ENCODE measurements at regions not wholly inside any gene's neighbourhood (a gene's known extent, or its start where the extent isn't known, plus 50 kb on each side); places are given as distances from the start of the nearest gene placed in this dataset.

DNA sequence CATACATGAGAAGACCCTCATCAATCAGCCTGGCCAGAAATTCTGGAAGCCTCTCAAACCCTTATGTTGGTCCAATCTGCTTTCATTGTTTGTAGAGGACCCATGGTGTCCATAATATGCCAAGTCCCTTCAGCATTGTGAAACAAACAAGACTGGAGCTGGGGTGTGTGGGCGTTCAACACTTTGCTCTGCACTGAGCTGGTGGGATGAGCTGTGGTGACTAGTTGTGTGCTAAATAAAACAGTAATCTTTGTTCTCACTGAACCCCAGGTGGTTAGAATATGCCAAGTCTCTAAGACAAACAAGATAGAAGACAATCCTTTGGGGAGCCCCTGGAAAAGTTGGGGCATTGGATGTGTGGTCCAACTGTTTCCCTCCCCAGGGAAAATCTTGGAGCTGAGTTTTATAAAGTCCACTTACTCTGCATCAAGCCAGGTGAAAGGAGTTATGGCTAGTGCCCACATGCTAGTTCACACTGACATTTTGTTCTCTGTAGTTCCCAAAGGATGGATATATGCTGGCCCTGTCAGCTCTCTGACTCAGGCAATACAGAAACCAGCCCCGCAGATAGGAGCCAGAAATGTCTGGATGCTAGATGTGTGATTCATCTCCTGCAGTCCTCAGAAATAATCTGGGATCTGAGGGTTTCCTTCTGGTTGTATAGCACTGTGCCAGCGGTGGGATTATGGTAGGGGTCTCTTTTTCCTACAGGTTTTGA is 260.2 kb downstream of the TMX3 start:
- Histone ChIP-seq H3K9me3 (ENCODE audit: insufficient read depth in 2 of 2, low read depth in 1 of 2, low read length in 1 of 2) (no peaks in the 10 kb centered on the region), H4K20me1 (replicated peaks in 1 of 2; ENCODE audit: control insufficient read depth in 1 of 2, insufficient read depth in 2 of 2, low read length in 2 of 2) (no peaks in the 10 kb centered on the region), H4K91ac (replicated peaks; ENCODE audit: insufficient read length, low read length) (no peak overlapping the region), H3K4me3 (ENCODE audit: extremely low read depth in 1 of 4, insufficient read depth in 2 of 4, low read depth in 3 of 4, low read length in 4 of 4) (no peak overlapping the region), H2BK120ac (replicated peaks; ENCODE audit: low read depth, low read length) (no peak overlapping the region), H3K56ac (replicated peaks; ENCODE audit: insufficient read length, low read depth, low read length) (no peak overlapping the region), H2BK12ac (ENCODE audit: low read depth, low read length) (no peak overlapping the region), H4K5ac (ENCODE audit: insufficient read length, low read depth, low read length) (no peak overlapping the region), H3K79me2 (ENCODE audit: control insufficient read depth in 1 of 2, insufficient read depth in 2 of 2, low read length in 2 of 2) (no peaks in the 10 kb centered on the region), H3K23me2 (ENCODE audit: low read depth, low read length) (no peaks in the 10 kb centered on the region), H2BK15ac (ENCODE audit: low read length) (no peak overlapping the region), H3K27me3 (replicated peaks in 1 of 4; ENCODE audit: control insufficient read depth in 3 of 4, extremely low read depth in 1 of 4, insufficient read depth in 3 of 4, low read length in 3 of 4) (no peaks in the 10 kb centered on the region), H3K23ac (ENCODE audit: insufficient read length) (no peak overlapping the region), H3K4me2 (ENCODE audit: insufficient read depth in 1 of 2, low read depth in 2 of 2, low read length in 2 of 2) (no peak overlapping the region), H2AK5ac (ENCODE audit: low read depth, low read length) (no peak overlapping the region), H2BK20ac (ENCODE audit: low read length) (no peak overlapping the region), H2AFZ (ENCODE audit: low read length) (no peak overlapping the region), H3K27ac (ENCODE audit: low read depth, low read length) (no peak overlapping the region), H3K4me1 (replicated peaks in 1 of 4; ENCODE audit: control insufficient read depth in 3 of 4, insufficient read depth in 4 of 4, low read length in 3 of 4) (no peaks in the 10 kb centered on the region), H3K79me1 (ENCODE audit: low read depth, low read length) (no peaks in the 10 kb centered on the region), H3K9ac (replicated peaks in 1 of 4; ENCODE audit: extremely low read depth in 1 of 4, low read depth in 3 of 4, low read length in 3 of 4) (no peak overlapping the region), H3K36me3 (ENCODE audit: control insufficient read depth in 2 of 4, insufficient read depth in 4 of 4, low read length in 3 of 4) (no peaks in the 10 kb centered on the region), H3K14ac (ENCODE audit: insufficient read length) (no peak overlapping the region), H4K8ac (ENCODE audit: extremely low read depth, insufficient read depth, low read length) (no peak overlapping the region), H3K18ac (ENCODE audit: extremely low read depth, low read length) (no peak overlapping the region), H2BK5ac (ENCODE audit: low read depth, low read length) (no peak overlapping the region), H3K4ac (replicated peaks; ENCODE audit: insufficient read length, low read depth, low read length) (no peak overlapping the region)
- WGBS, 2 experiments (ENCODE audit: extremely low coverage in 1 of 2, insufficient coverage in 1 of 2, insufficient read length in 1 of 2, insufficient replicate concordance in 2 of 2, low coverage in 1 of 2, low lambda C conversion rate in 2 of 2, missing lambda C conversion rate in 1 of 2): 79% methylated on average over 3 of the region's 3 CpGs; no CpG with 5 or more reads in 1 of the 2 experiments
- no peak for FAIRE-seq
- TF ChIP-seq CTBP2 (IDR thresholded peaks at IDR 0.05; ENCODE audit: borderline replicate concordance, insufficient read depth, insufficient read length, low read length) (no peak), TAF1 (IDR thresholded peaks at IDR 0.05; ENCODE audit: low read depth, low read length) (no peak), SP2 (IDR thresholded peaks at IDR 0.05; ENCODE audit: low read length) (no peak), MAFK (IDR thresholded peaks at IDR 0.05; ENCODE audit: low read depth, low read length) (no peak), SIRT6 (IDR thresholded peaks at IDR 0.05; ENCODE audit: low read length) (no peak), MAX (IDR thresholded peaks at IDR 0.05) (no peak)
- POLR2A ChIA-PET (ENCODE audit: partially characterized antibody): no interaction called here
- no peak for DNase-seq (ENCODE audit: low read depth in 1 of 2, low spot score in 2 of 2)
- CTCF ChIA-PET (ENCODE audit: partially characterized antibody): no interaction called here
